ENCODE measurements at regions not wholly inside any gene's neighbourhood (a gene's known extent, or its start where the extent isn't known, plus 50 kb on each side); places are given as distances from the start of the nearest gene placed in this dataset.
"Not testable (repeated sequence)": the region's sequence is repeated elsewhere in the genome, so short reads cannot be mapped to it uniquely, and the experiment has no call there.

- not testable (repeated sequence) for TF ChIP-seq POLR2A, CTCF (IDR thresholded peaks at IDR 0.05)
These were observed 122.5 kb upstream of the TPTE start for GRCh38 chr21:10398692-10399489.
